Esophagus muscularis mucosa (tissue), 4 donors: ENCODE measurements at regions not wholly inside any gene's neighbourhood (a gene's known extent, or its start where the extent isn't known, plus 50 kb on each side); places are given as distances from the start of the nearest gene placed in this dataset.

Experiments used
- DNase-seq: peaks from one replicate; pipeline ENCODE4 v3.0.0-alpha.2; 2017; ENCODE audit errors: extremely low spot score
- H3K27ac ChIP-seq, 4 donors: fragments of 200-600 bp; sonication (generic); replicated peaks in 1 of 4; 1 replicate in 3 of 4; 2 replicates in 1 of 4; pipeline ENCODE4 v1.5.1; 2016 to 2019; ENCODE audit warnings: mild to moderate bottlenecking in 1 of 4
- H3K27me3 ChIP-seq, 4 donors: fragments of 200-600 bp; sonication (generic); one replicate each; pipeline versions ENCODE4 v1.5.1 to v1.6.0; 2016 to 2019
- H3K36me3 ChIP-seq, 4 donors: fragments of 200-600 bp; sonication (generic); one replicate each; pipeline ENCODE4 v1.5.1; 2016 to 2019
- H3K4me1 ChIP-seq, 4 donors: fragments of 200-600 bp; sonication (generic); one replicate each; pipeline ENCODE4 v1.5.1; 2016 to 2019
- H3K4me3 ChIP-seq, 4 donors: fragments of 200-600 bp; sonication (generic); 1 replicate in 2 of 4; 2 replicates in 2 of 4; pipeline ENCODE4 v1.5.1; 2016 to 2019; ENCODE audit warnings: mild to moderate bottlenecking in 4 of 4, moderate library complexity in 1 of 4
- H3K9me3 ChIP-seq, 4 donors: fragments of 200-600 bp; sonication (generic); 1 replicate in 3 of 4; 2 replicates in 1 of 4; pipeline ENCODE4 v1.5.1; 2016 to 2019
- CTCF ChIP-seq, 3 experiments: fragments of 200-600 bp in 2 of 3; fragments of 450-650 bp in 1 of 3; sonication (generic) in 2 of 3; IDR thresholded peaks; one replicate each; pipeline ENCODE4 v1.5.1; 2017 to 2019; ENCODE audit warnings: antibody characterized with exemption in 3 of 3, mild to moderate bottlenecking in 2 of 3, moderate library complexity in 1 of 3
- EP300 ChIP-seq: sonication (generic); formaldehyde crosslinking; IDR thresholded peaks from one replicate; pipeline ENCODE4 v1.6.1; 2017; ENCODE audit warnings: antibody characterized with exemption
- POLR2A ChIP-seq: fragments of 450-650 bp; IDR thresholded peaks from one replicate; pipeline ENCODE4 v1.6.1; 2017; ENCODE audit warnings: antibody characterized with exemption, moderate library complexity, mild to moderate bottlenecking, low read depth
- POLR2AphosphoS5 ChIP-seq, 2 donors: sonication (generic); formaldehyde crosslinking; IDR thresholded peaks; one replicate each; pipeline ENCODE4 v1.6.1; 2017; ENCODE audit warnings: antibody characterized with exemption in 2 of 2
- WGBS: methylation state at CpG from one replicate; pipeline ENCODE4 v1.1.5; 2018; 5-methylcytosine and 5-hydroxymethylcytosine counted together
- intact Hi-C: fragments of 100-400 bp; cut with DNase I; formaldehyde crosslinking; loops from one replicate; pipeline ENCODE4 v1.15.1; 2023

GRCh38 chr10:20674926-20675325, 222.2 kb downstream of the NEBL start:
- intact Hi-C loops, result no loop called here
- TF ChIP-seq POLR2A, result no peak
- no peak for TF ChIP-seq EP300
- no peak for TF ChIP-seq POLR2AphosphoS5 (IDR thresholded peaks at IDR 0.05)
- no peak for TF ChIP-seq CTCF (IDR thresholded peaks at IDR 0.05)

GRCh38 chr10:20673175-20673574, 223.9 kb downstream of the NEBL start:
- 74% methylated on average over 4 of the region's 4 CpGs for WGBS
- TF ChIP-seq CTCF (IDR thresholded peaks at IDR 0.05) (no peak), EP300 (no peak), POLR2A (no peak), POLR2AphosphoS5 (IDR thresholded peaks at IDR 0.05) (no peak)
- intact Hi-C loops, result no loop called here

More at GRCh38 chr10:20674926-20675325, 222.2 kb downstream of the NEBL start:
- no peak for DNase-seq
- H3K9me3 ChIP-seq, result no peaks in the 10 kb centered on the region
- WGBS, result 5% methylated on average over 1 of the region's 1 CpG
- no peak overlapping the region for H3K4me3 ChIP-seq
- H3K27me3 ChIP-seq, result no peaks in the 10 kb centered on the region
- no peaks in the 10 kb centered on the region for H3K4me1 ChIP-seq
- H3K27ac ChIP-seq, result no peak overlapping the region
- H3K36me3 ChIP-seq, result no peaks in the 10 kb centered on the region

GRCh38 chr10:20672741-20673140, 224.4 kb downstream of the NEBL start:
- TF ChIP-seq POLR2A (no peak), POLR2AphosphoS5 (IDR thresholded peaks at IDR 0.05) (no peak), EP300 (no peak), CTCF (IDR thresholded peaks at IDR 0.05) (no peak)
- WGBS, result 60% methylated on average over 5 of the region's 5 CpGs

More at GRCh38 chr10:20673175-20673574, 223.9 kb downstream of the NEBL start:
- Histone ChIP-seq H3K9me3 (no peaks in the 10 kb centered on the region), H3K27ac (no peak overlapping the region), H3K4me1 (no peaks in the 10 kb centered on the region), H3K27me3 (no peaks in the 10 kb centered on the region), H3K4me3 (no peak overlapping the region), H3K36me3 (no peaks in the 10 kb centered on the region)
- DNase-seq, result no peak

DNA sequence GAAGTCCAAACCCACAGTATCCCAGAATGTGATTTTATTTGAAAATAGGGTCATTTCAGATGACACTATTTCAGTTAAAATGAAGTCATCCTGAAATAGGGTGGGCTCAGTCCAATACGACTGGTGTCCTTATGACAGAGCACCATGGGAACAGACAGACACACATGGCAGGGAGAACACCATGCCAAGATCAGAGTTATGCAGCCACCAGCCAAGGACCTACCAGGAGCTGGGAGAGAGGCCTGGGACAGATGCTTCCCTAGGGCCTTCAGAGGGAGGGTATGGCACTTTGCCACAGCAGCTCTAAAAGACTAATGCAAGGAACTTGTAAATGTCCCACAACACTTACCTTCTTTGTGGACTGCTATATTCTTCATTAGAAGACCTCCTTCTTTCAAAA, 226.5 kb downstream of the NEBL start:
- H3K27me3 ChIP-seq, result no peaks in the 10 kb centered on the region
- 67% methylated on average over 1 of the region's 1 CpG for WGBS
- H3K27ac ChIP-seq, result no peak overlapping the region
- DNase-seq, result no peak
- no peaks in the 10 kb centered on the region for H3K4me1 ChIP-seq
- no peaks in the 10 kb centered on the region for H3K36me3 ChIP-seq
- TF ChIP-seq EP300 (no peak), POLR2A (no peak), POLR2AphosphoS5 (IDR thresholded peaks at IDR 0.05) (no peak), CTCF (IDR thresholded peaks at IDR 0.05) (no peak)
- no peak overlapping the region for H3K4me3 ChIP-seq
- intact Hi-C loops, result no loop called here
- H3K9me3 ChIP-seq, result no peaks in the 10 kb centered on the region

More at GRCh38 chr10:20672741-20673140, 224.4 kb downstream of the NEBL start:
- DNase-seq, result no peak
- Histone ChIP-seq H3K4me1 (no peaks in the 10 kb centered on the region), H3K27me3 (no peaks in the 10 kb centered on the region), H3K4me3 (no peak overlapping the region), H3K36me3 (no peaks in the 10 kb centered on the region), H3K9me3 (no peaks in the 10 kb centered on the region), H3K27ac (no peak overlapping the region)
- intact Hi-C loops, result no loop called here

DNA sequence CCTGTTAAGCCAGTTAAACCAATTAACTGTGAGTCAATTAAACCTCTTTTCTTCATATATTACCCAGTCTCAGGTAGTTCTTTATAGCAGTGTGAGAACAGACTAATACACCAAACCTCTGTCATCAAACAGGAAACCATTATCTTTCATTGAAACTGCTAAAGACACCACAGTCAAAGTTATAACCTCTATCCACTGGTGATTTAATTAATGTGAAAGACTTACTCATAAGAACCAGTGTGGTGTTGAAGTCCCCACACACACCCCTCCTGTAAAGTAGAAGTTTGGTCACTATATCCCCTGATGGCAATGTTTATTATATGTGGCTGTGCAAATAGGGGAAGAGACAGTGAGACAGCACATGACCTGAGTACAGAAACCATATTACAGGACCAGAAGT, 228.1 kb downstream of the NEBL start:
- H3K4me1 ChIP-seq, result no peaks in the 10 kb centered on the region

More for the DNA sequence above, 228.1 kb downstream of the NEBL start:
- Histone ChIP-seq H3K27me3 (no peaks in the 10 kb centered on the region), H3K9me3 (no peaks in the 10 kb centered on the region), H3K36me3 (no peaks in the 10 kb centered on the region), H3K4me3 (no peak overlapping the region), H3K27ac (no peak overlapping the region)
- no peak for DNase-seq
- intact Hi-C loops, result no loop called here
- TF ChIP-seq EP300 (no peak), POLR2AphosphoS5 (IDR thresholded peaks at IDR 0.05) (no peak), CTCF (IDR thresholded peaks at IDR 0.05) (no peak), POLR2A (no peak)
